Fibroblast of lung (primary cell): ENCODE measurements at regions not wholly inside any gene's neighbourhood (a gene's known extent, or its start where the extent isn't known, plus 50 kb on each side); places are given as distances from the start of the nearest gene placed in this dataset.

Experiments
- CTCF ChIP-seq, 2 donors: IDR thresholded peaks in 1 of 2; conservative IDR thresholded peaks in 1 of 2; 1 replicate in 1 of 2; 2 replicates in 1 of 2; pipeline ENCODE4 v1.5.1; 2011 to 2012; ENCODE audit warnings: low read length in 2 of 2, control low read depth in 1 of 2, inconsistent platforms in 1 of 2, low read depth in 1 of 2, mild to moderate bottlenecking in 1 of 2
- EZH2 ChIP-seq: IDR thresholded peaks from 2 replicates; pipeline ENCODE4 v1.5.1; 2012; ENCODE audit warnings: low read length, control low read depth, mild to moderate bottlenecking; ENCODE audit errors: missing control alignments

- no peak for TF ChIP-seq CTCF (conservative IDR thresholded peaks at IDR 0.05 in 1 of 2, IDR thresholded peaks at IDR 0.05 in 1 of 2; ENCODE audit: low read depth in 1 of 2, low read length in 2 of 2)
- no peak for TF ChIP-seq EZH2
These were observed 605.8 kb downstream of the EPHA3 start for GRCh38 chr3:89713196-89713595.
